Endothelial cell of umbilical vein (primary cell): ENCODE measurements at regions not wholly inside any gene's neighbourhood (a gene's known extent, or its start where the extent isn't known, plus 50 kb on each side); places are given as distances from the start of the nearest gene placed in this dataset.

ENCODE experiments used
- BruUV-seq: library from RNA; stranded (reverse); fragments of 400-500 nt; replicated peaks from 2 replicates; lab custom pipeline; 2021; lab: Mats Ljungman, UMichigan
- CTCF ChIA-PET: fragments of 300-600, 350-600 bp; sonication (Branson Sonifier 250); formaldehyde crosslinking; loops from one replicate; lab custom pipeline; 2021; ENCODE audit warnings: antibody characterized with exemption, inconsistent platforms; lab: Charles Lee
- POLR2A ChIA-PET: fragments of 300-600, 350-600 bp; sonication (Branson Sonifier 250); formaldehyde crosslinking; loops from one replicate; lab custom pipeline; 2021; ENCODE audit warnings: antibody characterized with exemption, inconsistent platforms; lab: Charles Lee
- DNase-seq: peaks from one replicate; pipeline ENCODE4 v3.0.0-alpha.2; 2011; ENCODE audit warnings: low read depth, low spot score
- FAIRE-seq: peaks from 2 replicates; lab custom pipeline; 2011; peaks lifted over from hg19 to GRCh38; lab: Jason Lieb, UNC
- H2AFZ ChIP-seq: 2 replicates; pipeline ENCODE4 v1.6.0; 2012; ENCODE audit warnings: low read depth, low read length, control low read depth, inconsistent platforms
- H3K27ac ChIP-seq: 2 replicates; pipeline ENCODE4 v1.5.1; 2011; ENCODE audit warnings: low read depth, mild to moderate bottlenecking, control low read depth, low read length, moderate library complexity; ENCODE audit not compliant: insufficient read depth
- H3K27me3 ChIP-seq, 2 experiments: 2 replicates each; pipeline versions ENCODE4 v1.6.0 to v1.6.1; 2011; ENCODE audit warnings: low read length in 2 of 2, mixed read lengths in 1 of 2; ENCODE audit not compliant: control insufficient read depth in 2 of 2, insufficient read depth in 2 of 2
- H3K36me3 ChIP-seq, 2 experiments: 2 replicates in 1 of 2; 3 replicates in 1 of 2; pipeline ENCODE4 v1.5.1; 2011; ENCODE audit warnings: low read length in 2 of 2, mild to moderate bottlenecking in 1 of 2, moderate library complexity in 1 of 2; ENCODE audit not compliant: control insufficient read depth in 2 of 2, insufficient read depth in 2 of 2; ENCODE audit errors: extremely low read depth in 1 of 2
- H3K4me1 ChIP-seq: 3 replicates; pipeline ENCODE4 v1.5.1; 2011; ENCODE audit warnings: mild to moderate bottlenecking, low read length; ENCODE audit not compliant: control insufficient read depth, insufficient read depth; ENCODE audit errors: extremely low read depth
- H3K4me2 ChIP-seq: 2 replicates; pipeline ENCODE4 v1.6.1; 2011; ENCODE audit warnings: low read length, control low read depth, mixed read lengths; ENCODE audit not compliant: insufficient read depth
- H3K4me3 ChIP-seq, 3 experiments: fragments of 200-600 bp in 1 of 3; sonication (generic), shearing (Covaris generic) in 1 of 3; replicated peaks in 1 of 3; 2 replicates each; pipeline ENCODE4 v1.5.1; 2011 to 2016; ENCODE audit warnings: control low read depth in 3 of 3, low read length in 3 of 3, mild to moderate bottlenecking in 2 of 3, inconsistent platforms in 1 of 3, low read depth in 1 of 3, moderate library complexity in 1 of 3; ENCODE audit not compliant: insufficient read depth in 1 of 3
- H3K79me2 ChIP-seq: 2 replicates; pipeline ENCODE4 v1.6.0; 2012; ENCODE audit warnings: low read length, inconsistent platforms; ENCODE audit not compliant: control insufficient read depth, insufficient read depth
- H3K9ac ChIP-seq: replicated peaks from 2 replicates; pipeline ENCODE3; 2011; ENCODE audit warnings: low read length, control low read depth; ENCODE audit not compliant: insufficient read depth; ENCODE audit errors: extremely low read depth
- H3K9me1 ChIP-seq: replicated peaks from 3 replicates; pipeline ENCODE4 v1.6.0; 2011; ENCODE audit warnings: mild to moderate bottlenecking, low read length; ENCODE audit not compliant: control insufficient read depth, insufficient read depth; ENCODE audit errors: extremely low read depth
- H3K9me3 ChIP-seq: replicated peaks from 2 replicates; pipeline ENCODE4 v1.5.1; 2012; ENCODE audit warnings: low read length, inconsistent platforms; ENCODE audit not compliant: control insufficient read depth, insufficient read depth
- H4K20me1 ChIP-seq: replicated peaks from 2 replicates; pipeline ENCODE3; 2011; ENCODE audit warnings: mild to moderate bottlenecking, low read length; ENCODE audit not compliant: control insufficient read depth, insufficient read depth; ENCODE audit errors: extremely low read depth
- CTCF ChIP-seq, 2 donors: IDR thresholded peaks; 1 replicate in 1 of 2; 2 replicates in 1 of 2; pipeline ENCODE4 v1.5.1; 2011; ENCODE audit warnings: low read length in 2 of 2, mild to moderate bottlenecking in 2 of 2, moderate library complexity in 2 of 2, control low read depth in 1 of 2, inconsistent platforms in 1 of 2, low read depth in 1 of 2; ENCODE audit not compliant: insufficient read depth in 1 of 2; ENCODE audit errors: extremely low read depth in 1 of 2
- EZH2 ChIP-seq: IDR thresholded peaks from 2 replicates; pipeline ENCODE4 v1.6.1; 2012; ENCODE audit warnings: borderline replicate concordance, low read depth, mild to moderate bottlenecking, moderate library complexity, low read length, inconsistent platforms; ENCODE audit not compliant: severe bottlenecking
- FOS ChIP-seq: IDR thresholded peaks from 2 replicates; pipeline ENCODE4 v1.6.1; 2011; ENCODE audit warnings: mild to moderate bottlenecking, low read length, moderate library complexity, borderline replicate concordance; ENCODE audit not compliant: insufficient read depth
- GATA2 ChIP-seq: IDR thresholded peaks from 2 replicates; pipeline ENCODE4 v1.7.0; 2011; ENCODE audit warnings: low read depth, mild to moderate bottlenecking, moderate library complexity, mixed read lengths, low read length; ENCODE audit not compliant: insufficient read length, insufficient read depth
- JUN ChIP-seq: IDR thresholded peaks from 2 replicates; pipeline ENCODE4 v1.6.1; 2011; ENCODE audit warnings: borderline replicate concordance, low read depth; ENCODE audit not compliant: insufficient read length, insufficient read depth
- MAX ChIP-seq: IDR thresholded peaks from 2 replicates; pipeline ENCODE4 v1.6.1; 2011; ENCODE audit not compliant: insufficient read depth, insufficient read length
- MYC ChIP-seq: IDR thresholded peaks from one replicate; pipeline ENCODE4 v1.6.1; 2011; ENCODE audit warnings: mild to moderate bottlenecking, low read depth, low read length
- POLR2A ChIP-seq: IDR thresholded peaks from 2 replicates; pipeline ENCODE4 v1.6.1; 2012; ENCODE audit warnings: low read depth, mild to moderate bottlenecking, control low read depth, low read length
- POLR2AphosphoS5 ChIP-seq: IDR thresholded peaks from 2 replicates; pipeline ENCODE4 v1.6.1; 2012; ENCODE audit warnings: low read depth, mild to moderate bottlenecking, control low read depth, low read length, moderate library complexity; ENCODE audit not compliant: insufficient read depth
- dilution Hi-C: fragments of 300-500 bp; cut with MboI; formaldehyde crosslinking; loops from one replicate; pipeline ENCODE4 v1.15.0; 2019; ENCODE audit warnings: low sequenced_read_pairs; ENCODE audit not compliant: extremely low pct_ligation_motif_present
- intact Hi-C: fragments of 100-400 bp; cut with micrococcal nuclease; formaldehyde crosslinking; loops from one replicate; pipeline ENCODE4 v1.10.0; 2022

- peaks cover 4 to 7% of the 10 kb centered on the region in 2 experiments for H3K27me3 ChIP-seq
- dilution Hi-C loops: no loop called here
- CTCF ChIA-PET: interaction anchor here (1.3 kb wide), 1 partner anchor 98 kb away, joined by 5 read pairs; no protein-coding TSS in a partner anchor
- H3K4me1 ChIP-seq: no peaks in the 10 kb centered on the region
- H3K9ac ChIP-seq: no peak overlapping the region
- TF ChIP-seq MAX: no peak
- H3K4me2 ChIP-seq: no peak overlapping the region
- H3K9me1 ChIP-seq: no peaks in the 10 kb centered on the region
- H3K27ac ChIP-seq: no peak overlapping the region
- no peak overlapping the region for H3K4me3 ChIP-seq
- H3K9me3 ChIP-seq: no peaks in the 10 kb centered on the region
- FAIRE-seq (no peak), DNase-seq (no peak)
- H2AFZ ChIP-seq: no peak overlapping the region
- BruUV-seq: no TSS peak
- no peaks in the 10 kb centered on the region for H3K36me3 ChIP-seq
- no peaks in the 10 kb centered on the region for H3K79me2 ChIP-seq
- no peaks in the 10 kb centered on the region for H4K20me1 ChIP-seq
- POLR2A ChIA-PET: no interaction called here
- intact Hi-C loops: no loop called here
Measured at GRCh38 chr9:99282406-99282805, 60.3 kb downstream of the SEC61B start.

DNA sequence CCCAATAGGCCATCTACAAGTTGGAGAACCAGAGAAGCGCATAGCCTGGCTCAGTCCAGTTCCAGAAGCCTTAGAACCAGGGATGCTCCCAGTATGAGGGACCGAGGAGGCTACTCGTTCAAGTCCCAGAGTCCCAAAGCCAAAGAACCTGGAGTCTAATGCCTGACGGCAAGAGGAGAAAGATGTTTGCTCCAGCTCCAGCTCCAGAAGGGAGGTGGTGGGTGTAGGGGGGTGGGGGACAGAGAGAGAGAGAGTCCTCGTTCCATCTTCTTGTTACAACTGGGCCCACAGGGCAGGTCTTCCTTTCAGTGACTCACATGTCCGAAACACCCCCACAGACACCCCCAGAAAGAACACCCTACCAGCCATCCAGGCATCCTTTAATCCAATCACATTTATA is 63.9 kb downstream of the SEC61B start:
- FAIRE-seq (no peak), DNase-seq (no peak)
- no peak overlapping the region for H2AFZ ChIP-seq
- intact Hi-C loops: no loop called here
- H3K4me2 ChIP-seq: no peak overlapping the region
- no peak overlapping the region for H3K4me3 ChIP-seq
- ChIA-PET CTCF (no interaction called here), POLR2A (no interaction called here)
- H3K9me3 ChIP-seq: no peaks in the 10 kb centered on the region
- no peaks in the 10 kb centered on the region for H3K36me3 ChIP-seq
- no peaks in the 10 kb centered on the region for H3K9me1 ChIP-seq
- no TSS peak for BruUV-seq
- H3K27ac ChIP-seq: no peak overlapping the region
- dilution Hi-C loops: no loop called here
- no peaks in the 10 kb centered on the region for H3K4me1 ChIP-seq
- no peaks in the 10 kb centered on the region for H4K20me1 ChIP-seq
- no peak for TF ChIP-seq CTCF (IDR thresholded peaks at IDR 0.05; ENCODE audit: extremely low read depth in 1 of 2, insufficient read depth in 1 of 2, low read depth in 1 of 2, low read length in 2 of 2)
- no peak for TF ChIP-seq MAX
- TF ChIP-seq POLR2A: no peak
- TF ChIP-seq POLR2AphosphoS5: no peak
- no peak for TF ChIP-seq EZH2
- TF ChIP-seq FOS: no peak
- no peak for TF ChIP-seq MYC
- no peak for TF ChIP-seq JUN
- no peak for TF ChIP-seq GATA2
- no peak overlapping the region for H3K9ac ChIP-seq
- H3K79me2 ChIP-seq: no peaks in the 10 kb centered on the region
- H3K27me3 ChIP-seq: peaks cover 3 to 4% of the 10 kb centered on the region in 2 experiments
